IPS DF 6.9 (cell line): ENCODE measurements at regions not wholly inside any gene's neighbourhood (a gene's known extent, or its start where the extent isn't known, plus 50 kb on each side); places are given as distances from the start of the nearest gene placed in this dataset.

ENCODE experiments used
- DNase-seq: peaks from one replicate; pipeline ENCODE4 v3.0.0-alpha.2; 2013; ENCODE audit warnings: low read depth, low spot score
- H3K27ac ChIP-seq: one replicate; pipeline ENCODE4 v1.5.1; 2013; ENCODE audit warnings: low read length, control low read depth
- H3K27me3 ChIP-seq: 2 replicates; pipeline ENCODE4 v1.6.1; 2013; ENCODE audit warnings: mild to moderate bottlenecking, low read length; ENCODE audit not compliant: control insufficient read depth, insufficient read depth
- H3K36me3 ChIP-seq: 2 replicates; pipeline ENCODE4 v1.6.1; 2013; ENCODE audit warnings: low read length; ENCODE audit not compliant: control insufficient read depth, insufficient read depth
- H3K4me1 ChIP-seq: 2 replicates; pipeline ENCODE4 v1.6.1; 2013; ENCODE audit warnings: low read length; ENCODE audit not compliant: control insufficient read depth, insufficient read depth
- H3K4me3 ChIP-seq: 2 replicates; pipeline ENCODE4 v1.5.1; 2013; ENCODE audit warnings: mild to moderate bottlenecking, low read length
- H3K9me3 ChIP-seq: 2 replicates; pipeline ENCODE4 v1.6.1; 2013; ENCODE audit warnings: low read length, inconsistent platforms; ENCODE audit not compliant: control insufficient read depth, insufficient read depth
- WGBS: extraction: QIAGEN DNeasy Blood & Tissue Kit; methylation state at CpG from one replicate; pipeline ENCODE4 v1.1.7; 2013; ENCODE audit warnings: mixed read lengths, missing lambda C conversion rate; ENCODE audit not compliant: insufficient read length, insufficient coverage; 5-methylcytosine and 5-hydroxymethylcytosine counted together

DNA sequence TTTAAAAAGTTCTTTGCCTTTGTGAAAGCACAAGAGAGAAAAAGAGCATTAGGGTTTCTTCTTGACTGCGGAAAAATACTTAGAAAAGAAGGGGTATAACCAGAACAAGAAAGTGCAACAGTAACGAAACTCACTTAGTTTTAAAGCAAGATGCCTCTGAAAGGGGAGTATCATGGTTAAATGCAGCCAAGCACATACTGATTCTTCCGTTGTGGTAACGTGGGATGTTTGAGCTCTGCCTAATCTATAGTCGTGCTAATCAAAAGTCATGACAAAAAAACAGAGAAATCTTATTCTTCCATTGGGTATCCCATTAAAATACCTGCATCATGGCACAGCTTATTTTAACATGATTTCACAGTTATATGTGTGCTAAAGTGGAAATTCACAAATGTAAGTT, 187.8 kb upstream of the LRFN5 start:
- H3K27ac ChIP-seq, result no peak overlapping the region
- H3K4me3 ChIP-seq, result no peak overlapping the region
- whole genome bisulfite sequencing, result no CpG with 5 or more reads among the region's 5 CpGs

DNA sequence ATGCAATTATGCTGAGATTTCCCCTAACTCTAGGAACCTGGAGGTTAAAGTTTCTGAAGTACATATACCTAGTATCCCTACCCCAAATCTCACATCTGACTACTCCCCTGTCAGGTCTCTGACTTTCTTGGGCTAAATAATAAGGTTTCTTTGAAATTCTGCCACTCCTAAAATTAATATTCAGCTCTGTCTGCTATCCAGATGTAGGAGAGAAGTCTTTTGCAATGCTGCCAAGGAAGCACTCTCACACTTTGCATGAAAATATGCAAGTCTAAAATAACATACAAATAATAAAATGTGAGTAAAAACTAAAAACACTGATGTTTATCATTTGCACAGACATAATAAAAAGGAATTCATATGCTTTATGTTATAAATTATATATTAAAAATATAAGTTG, 196.9 kb upstream of the LRFN5 start:
- Histone ChIP-seq H3K4me1 (no peaks in the 10 kb centered on the region), H3K9me3 (no peaks in the 10 kb centered on the region), H3K36me3 (no peaks in the 10 kb centered on the region), H3K4me3 (no peak overlapping the region), H3K27me3 (no peaks in the 10 kb centered on the region), H3K27ac (no peak overlapping the region)
- DNase-seq, result no peak

More for the DNA sequence above, 187.8 kb upstream of the LRFN5 start:
- Histone ChIP-seq H3K36me3 (no peaks in the 10 kb centered on the region), H3K9me3 (no peaks in the 10 kb centered on the region), H3K4me1 (no peaks in the 10 kb centered on the region; the same call in 1 of the 2 replicates), H3K27me3 (no peaks in the 10 kb centered on the region)
- no peak for DNase-seq

DNA sequence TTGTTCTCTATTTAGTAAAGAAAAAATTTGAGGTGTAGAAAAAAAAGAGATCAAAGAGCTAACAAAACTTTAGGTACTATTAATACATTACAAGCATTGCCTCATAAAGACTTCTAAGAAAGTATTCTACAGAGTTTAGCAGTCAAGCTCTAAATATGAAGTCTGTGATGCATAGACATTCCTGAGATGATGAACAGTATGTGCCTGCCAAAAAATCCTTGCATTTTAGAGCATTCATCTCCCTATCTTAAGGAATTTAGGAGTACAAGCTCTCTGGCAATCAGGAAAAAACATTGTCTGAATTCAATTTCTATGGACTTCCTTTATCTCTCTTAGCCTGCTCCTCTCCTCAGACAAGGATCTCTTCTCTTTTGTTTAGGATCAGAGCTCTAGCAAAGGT, 202.6 kb upstream of the LRFN5 start:
- Histone ChIP-seq H3K27me3 (no peaks in the 10 kb centered on the region; the same call in 1 of the 2 replicates), H3K4me3 (no peak overlapping the region), H3K27ac (no peak overlapping the region), H3K36me3 (no peaks in the 10 kb centered on the region), H3K4me1 (no peaks in the 10 kb centered on the region; the same call in 1 of the 2 replicates), H3K9me3 (no peaks in the 10 kb centered on the region)
- DNase-seq, result no peak

DNA sequence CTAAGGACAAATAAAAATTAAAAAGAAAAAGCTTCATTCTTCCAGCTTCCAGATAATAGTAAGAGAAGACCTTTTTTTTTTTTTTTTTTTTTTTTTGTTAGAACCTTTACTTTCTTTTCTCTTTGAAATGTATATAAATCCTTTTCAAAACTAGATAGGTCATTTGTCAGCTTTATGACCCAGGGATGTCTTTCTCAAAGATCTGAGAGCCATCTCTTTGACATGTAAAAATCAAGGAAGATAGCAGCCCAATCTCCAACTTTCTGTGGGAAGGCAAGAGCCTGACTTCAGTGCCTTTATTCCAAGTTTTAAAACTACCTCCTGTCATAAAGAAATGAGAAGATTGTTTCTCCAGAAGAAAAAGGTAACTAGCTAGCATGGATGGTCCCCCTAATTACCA, 203.3 kb upstream of the LRFN5 start:
- no peaks in the 10 kb centered on the region for H3K9me3 ChIP-seq
- H3K36me3 ChIP-seq, result no peaks in the 10 kb centered on the region
- no peaks in the 10 kb centered on the region; the same call in 1 of the 2 replicates for H3K4me1 ChIP-seq
- H3K4me3 ChIP-seq, result no peak overlapping the region
- H3K27me3 ChIP-seq, result no peaks in the 10 kb centered on the region; the same call in 1 of the 2 replicates
- no peak overlapping the region for H3K27ac ChIP-seq
- no peak for DNase-seq

- Histone ChIP-seq H3K4me3 (no peak overlapping the region), H3K27me3 (no peaks in the 10 kb centered on the region), H3K9me3 (no peaks in the 10 kb centered on the region), H3K4me1 (no peaks in the 10 kb centered on the region; the same call in 1 of the 2 replicates), H3K36me3 (no peaks in the 10 kb centered on the region), H3K27ac (no peak overlapping the region)
- no peak for DNase-seq
Measured at GRCh38 chr14:41397926-41398325, 208.8 kb upstream of the LRFN5 start.

- no peak for DNase-seq
- no peaks in the 10 kb centered on the region for H3K27me3 ChIP-seq
- H3K36me3 ChIP-seq, result no peaks in the 10 kb centered on the region
- H3K4me3 ChIP-seq, result no peak overlapping the region
- H3K9me3 ChIP-seq, result no peaks in the 10 kb centered on the region
- no peak overlapping the region for H3K27ac ChIP-seq
- no CpG with 5 or more reads among the region's 6 CpGs for WGBS
- H3K4me1 ChIP-seq, result no peaks in the 10 kb centered on the region
Measured at GRCh38 chr14:41393512-41393911, 213.2 kb upstream of the LRFN5 start.

- no peaks in the 10 kb centered on the region for H3K4me1 ChIP-seq
- H3K9me3 ChIP-seq, result no peaks in the 10 kb centered on the region
- DNase-seq, result no peak
- no peaks in the 10 kb centered on the region for H3K36me3 ChIP-seq
- no peak overlapping the region for H3K27ac ChIP-seq
- no CpG with 5 or more reads among the region's 6 CpGs for WGBS
- no peak overlapping the region for H3K4me3 ChIP-seq
- no peaks in the 10 kb centered on the region for H3K27me3 ChIP-seq
Measured at GRCh38 chr14:41392226-41392625, 214.4 kb upstream of the LRFN5 start.

- no peaks in the 10 kb centered on the region for H3K27me3 ChIP-seq
- WGBS, result no CpG with 5 or more reads among the region's 1 CpG
- DNase-seq, result no peak
- H3K4me3 ChIP-seq, result no peak overlapping the region
- H3K9me3 ChIP-seq, result no peaks in the 10 kb centered on the region
- H3K4me1 ChIP-seq, result no peaks in the 10 kb centered on the region
- no peaks in the 10 kb centered on the region for H3K36me3 ChIP-seq
- H3K27ac ChIP-seq, result no peak overlapping the region
Measured at GRCh38 chr14:41389355-41389754, 217.3 kb upstream of the LRFN5 start.

DNA sequence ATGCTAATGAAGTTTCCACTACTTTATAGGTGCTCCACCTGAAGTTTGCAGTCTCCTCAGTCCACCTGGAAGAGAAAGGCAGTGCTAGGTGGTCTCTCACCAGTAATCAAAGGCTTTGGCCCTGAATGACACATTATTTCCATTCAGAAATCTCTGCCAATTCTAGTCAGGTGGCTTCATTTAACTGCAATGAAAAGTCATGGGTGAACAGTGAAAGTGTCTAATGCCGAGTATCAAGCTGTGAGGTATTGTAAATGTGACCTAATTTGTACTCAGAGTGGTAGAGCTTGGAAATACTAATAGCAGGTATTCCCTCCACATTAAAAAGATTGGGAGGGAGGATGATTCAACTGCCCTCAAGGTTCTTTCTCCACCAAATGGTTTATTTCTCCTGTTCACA, 220.9 kb upstream of the LRFN5 start:
- WGBS, result no CpG with 5 or more reads among the region's 1 CpG
- Histone ChIP-seq H3K27me3 (no peaks in the 10 kb centered on the region), H3K4me3 (no peak overlapping the region), H3K9me3 (no peaks in the 10 kb centered on the region), H3K4me1 (no peaks in the 10 kb centered on the region), H3K27ac (no peak overlapping the region), H3K36me3 (no peaks in the 10 kb centered on the region)
- no peak for DNase-seq

- no peak for DNase-seq
- H3K9me3 ChIP-seq, result no peaks in the 10 kb centered on the region
- H3K27me3 ChIP-seq, result no peaks in the 10 kb centered on the region
- no peak overlapping the region for H3K27ac ChIP-seq
- H3K36me3 ChIP-seq, result no peaks in the 10 kb centered on the region
- no peak overlapping the region for H3K4me3 ChIP-seq
- no peaks in the 10 kb centered on the region for H3K4me1 ChIP-seq
Measured at GRCh38 chr14:41380017-41380416, 226.7 kb upstream of the LRFN5 start.

GRCh38 chr14:41378526-41378925, 228.2 kb upstream of the LRFN5 start:
- WGBS, result no CpG with 5 or more reads among the region's 2 CpGs
- no peaks in the 10 kb centered on the region for H3K9me3 ChIP-seq
- no peaks in the 10 kb centered on the region for H3K4me1 ChIP-seq
- H3K36me3 ChIP-seq, result no peaks in the 10 kb centered on the region
- no peak for DNase-seq
- H3K27ac ChIP-seq, result no peak overlapping the region
- H3K4me3 ChIP-seq, result no peak overlapping the region
- no peaks in the 10 kb centered on the region for H3K27me3 ChIP-seq
